GM12891 (cell line): ENCODE measurements at regions not wholly inside any gene's neighbourhood (a gene's known extent, or its start where the extent isn't known, plus 50 kb on each side); places are given as distances from the start of the nearest gene placed in this dataset.
"Not testable (repeated sequence)": the region's sequence is repeated elsewhere in the genome, so short reads cannot be mapped to it uniquely, and the experiment has no call there.

Experiments used
- DNase-seq: peaks from one replicate; pipeline ENCODE4 v3.0.0; 2011; ENCODE audit warnings: low spot score; ENCODE audit not compliant: insufficient read length
- FAIRE-seq: peaks from 2 replicates; lab custom pipeline; 2011; peaks lifted over from hg19 to GRCh38; lab: Jason Lieb, UNC
- PAX5 ChIP-seq: IDR thresholded peaks from 2 replicates; pipeline ENCODE4 v1.6.1; 2011; ENCODE audit warnings: low read length, moderate library complexity, mild to moderate bottlenecking; ENCODE audit not compliant: insufficient read depth, severe bottlenecking
- POLR2A ChIP-seq: IDR thresholded peaks from 2 replicates; pipeline ENCODE4 v1.6.1; 2011; ENCODE audit warnings: low read depth, low read length, control low read depth
- POLR2AphosphoS5 ChIP-seq: IDR thresholded peaks from 2 replicates; pipeline ENCODE4 v1.6.1; 2011; ENCODE audit warnings: low read depth, low read length, control low read depth
- POU2F2 ChIP-seq: IDR thresholded peaks from 2 replicates; pipeline ENCODE4 v1.6.1; 2011; ENCODE audit warnings: low read depth, mild to moderate bottlenecking, control low read depth, low read length, moderate library complexity
- SPI1 ChIP-seq: IDR thresholded peaks from 2 replicates; pipeline ENCODE4 v1.6.1; 2011; ENCODE audit warnings: low read depth, low read length, control low read depth
- TAF1 ChIP-seq: IDR thresholded peaks from 2 replicates; pipeline ENCODE4 v1.6.1; 2011; ENCODE audit warnings: low read depth, low read length, control low read depth

DNA sequence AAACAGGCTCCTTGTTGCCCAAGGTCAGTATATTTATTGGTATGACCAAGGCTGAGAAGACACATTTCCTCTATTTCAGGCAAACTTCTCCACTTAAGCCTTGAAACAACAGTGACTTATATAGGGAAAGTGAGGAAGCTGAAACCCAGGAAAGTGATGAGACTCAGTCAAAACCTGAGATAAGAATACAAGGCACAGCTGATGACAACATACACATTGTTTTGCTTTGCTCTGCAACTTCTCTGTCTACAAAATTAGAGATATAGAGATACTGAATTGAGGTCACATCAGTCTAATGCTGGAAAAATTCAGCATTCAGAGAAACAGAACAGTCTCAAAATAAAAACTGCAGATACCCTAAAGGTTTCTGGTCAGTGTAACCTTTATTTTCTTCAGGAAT, 586.1 kb downstream of the DNAH5 start:
- FAIRE-seq (no peak), DNase-seq (no peak)
- TF ChIP-seq POLR2AphosphoS5 (no peak), PAX5 (no peak), POLR2A (no peak), SPI1 (no peak), POU2F2 (no peak), TAF1 (no peak)

- FAIRE-seq (no peak), DNase-seq (no peak)
- TF ChIP-seq PAX5 (no peak), POU2F2 (no peak), SPI1 (no peak), POLR2A (no peak), TAF1 (no peak), POLR2AphosphoS5 (no peak)
Measured at GRCh38 chr5:13357929-13358328, 586.6 kb downstream of the DNAH5 start.

DNA sequence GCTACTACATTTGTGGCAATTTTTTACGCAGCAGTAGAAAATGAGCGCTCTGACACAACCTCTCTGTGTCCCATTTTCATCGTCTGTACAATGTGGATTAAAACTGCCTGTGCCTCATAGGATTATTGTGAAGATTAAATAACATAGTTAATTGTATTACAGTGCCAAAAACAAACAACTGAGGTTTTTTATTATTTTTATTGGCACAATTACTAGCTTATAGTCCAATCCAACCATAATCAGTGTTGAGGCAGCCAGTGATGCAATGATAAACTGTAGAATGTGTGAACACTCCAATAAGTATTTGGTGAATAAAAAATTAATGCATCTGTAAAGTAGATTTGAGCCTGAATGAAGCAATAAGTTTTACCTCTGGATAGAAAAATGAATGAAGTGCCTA, 588.3 kb downstream of the DNAH5 start:
- DNase-seq = no peak
- TF ChIP-seq PAX5 (no peak), POLR2AphosphoS5 (no peak), TAF1 (no peak), SPI1 (no peak), POLR2A (no peak), POU2F2 (no peak)
- FAIRE-seq = no peak

- no peak for TF ChIP-seq TAF1
- TF ChIP-seq PAX5 = no peak
- TF ChIP-seq SPI1 = no peak
- TF ChIP-seq POLR2A = no peak
- no peak for TF ChIP-seq POLR2AphosphoS5
- no peak for TF ChIP-seq POU2F2
- DNase-seq (no peak), FAIRE-seq (no peak)
Measured at GRCh38 chr5:13354611-13355010, 589.9 kb downstream of the DNAH5 start.

DNA sequence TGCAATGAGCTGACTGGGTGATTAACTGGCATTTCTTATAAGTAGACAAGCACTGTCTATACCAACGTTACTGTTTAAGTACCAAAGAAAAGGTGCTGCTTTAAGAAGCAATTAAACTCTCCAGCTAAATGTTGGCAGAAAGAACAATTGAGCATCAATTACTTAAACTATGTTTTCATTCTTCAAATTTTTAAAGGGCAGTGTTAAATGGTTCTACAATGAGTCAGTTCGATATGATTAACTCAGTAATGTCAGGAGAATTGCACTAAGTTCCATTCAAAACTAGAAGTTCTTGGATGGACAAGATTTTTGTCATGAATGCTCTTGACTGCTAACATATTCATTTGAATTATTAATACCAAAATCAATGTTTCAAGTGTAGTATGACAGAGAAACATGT, 593.7 kb downstream of the DNAH5 start:
- DNase-seq (no peak), FAIRE-seq (no peak)
- TF ChIP-seq TAF1 (no peak), SPI1 (no peak), POU2F2 (no peak), PAX5 (no peak), POLR2A (no peak), POLR2AphosphoS5 (no peak)

- FAIRE-seq = no peak
- no peak for DNase-seq
- TF ChIP-seq PAX5 = no peak
- TF ChIP-seq SPI1 = no peak
- no peak for TF ChIP-seq POLR2AphosphoS5
- TF ChIP-seq POLR2A = no peak
- TF ChIP-seq TAF1 = no peak
- TF ChIP-seq POU2F2 = no peak
Measured at GRCh38 chr5:13348568-13348967, 595.9 kb downstream of the DNAH5 start.

DNA sequence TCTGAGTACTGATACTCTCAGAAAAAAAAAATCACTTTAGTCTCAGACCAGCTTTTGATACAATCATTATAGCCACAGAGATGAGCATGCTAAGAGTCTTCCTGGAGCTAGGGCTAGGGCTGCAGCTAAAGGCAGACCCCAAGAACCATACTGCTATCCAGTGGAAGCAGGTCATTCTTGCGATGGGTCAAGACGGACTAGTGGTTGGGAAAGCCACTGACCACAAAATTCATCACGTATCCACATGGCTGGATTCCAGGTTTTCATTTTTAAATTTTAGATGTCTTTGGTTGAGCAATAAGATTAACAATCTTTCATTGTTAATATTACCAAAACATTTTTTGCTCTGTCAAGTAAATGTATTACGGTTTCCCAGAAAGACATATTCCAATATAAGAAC, 598.1 kb downstream of the DNAH5 start:
- TF ChIP-seq POLR2A (no peak), POU2F2 (no peak), TAF1 (no peak), SPI1 (no peak), POLR2AphosphoS5 (no peak), PAX5 (no peak)
- no peak for FAIRE-seq
- DNase-seq = no peak

DNA sequence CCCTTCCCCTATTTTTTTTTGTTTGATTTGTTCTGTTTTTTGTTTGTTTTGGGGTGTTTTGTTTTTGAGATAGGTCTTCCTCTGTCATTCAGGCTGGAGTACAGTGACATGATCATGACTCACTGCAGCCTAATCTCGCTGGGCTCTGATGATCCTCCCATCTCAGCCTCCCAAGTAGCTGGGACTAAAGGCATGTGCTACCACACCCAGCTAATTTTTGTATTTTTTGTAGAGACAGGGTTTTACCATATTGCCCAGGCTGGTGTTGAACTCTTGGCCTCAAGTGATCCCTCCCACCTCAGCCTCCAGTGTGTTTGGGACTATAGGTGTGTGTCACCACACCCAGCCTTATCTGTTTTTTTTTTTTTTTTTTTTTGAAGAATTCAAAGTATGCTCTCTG, 605.4 kb downstream of the DNAH5 start:
- FAIRE-seq (no peak), DNase-seq (no peak)
- TF ChIP-seq POU2F2 = no peak
- TF ChIP-seq TAF1 = no peak
- TF ChIP-seq PAX5 = no peak
- no peak for TF ChIP-seq POLR2A
- TF ChIP-seq POLR2AphosphoS5 = no peak
- no peak for TF ChIP-seq SPI1

DNA sequence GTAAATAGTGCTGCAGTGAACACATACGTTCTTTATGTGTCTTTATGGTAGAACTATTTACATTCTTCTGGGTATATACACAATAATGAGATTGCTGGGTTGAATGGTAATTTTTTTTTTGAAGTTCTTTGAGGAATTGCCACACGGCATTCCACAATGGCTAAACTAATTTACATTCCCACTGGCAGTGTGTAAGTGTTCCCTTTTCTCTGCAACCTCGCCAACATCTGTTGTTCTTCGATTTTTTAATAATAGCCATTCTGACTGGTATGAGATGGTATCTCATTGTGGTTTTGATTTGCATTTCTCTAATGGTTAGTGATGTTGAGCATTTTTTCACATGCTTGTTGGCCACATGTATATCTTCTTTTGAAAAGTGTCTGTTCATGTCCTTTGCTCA, 609.5 kb downstream of the DNAH5 start:
- DNase-seq, FAIRE-seq: not testable (repeated sequence)

DNA sequence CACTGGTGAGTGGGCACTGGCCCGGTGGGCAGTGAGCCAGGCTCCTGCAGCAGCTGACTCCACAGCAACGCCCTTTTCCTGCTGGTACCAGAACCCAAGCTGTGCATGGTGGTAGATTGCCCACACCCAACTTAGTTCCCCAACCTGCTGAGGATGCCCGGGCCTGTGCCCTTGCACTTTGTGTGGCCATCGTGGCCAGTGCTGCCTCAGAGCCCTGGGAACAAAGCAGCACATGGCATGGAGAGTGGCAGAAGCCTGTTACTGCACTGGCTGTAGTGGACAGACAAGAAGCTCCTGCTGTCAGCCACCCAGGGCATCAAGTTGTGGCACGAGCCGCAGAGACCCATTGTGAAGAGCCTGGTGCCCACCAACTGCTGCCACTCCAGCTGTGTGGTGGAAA, 612.9 kb downstream of the DNAH5 start:
- FAIRE-seq = no peak
- no peak for DNase-seq
- no peak for TF ChIP-seq TAF1
- TF ChIP-seq POLR2A = no peak
- no peak for TF ChIP-seq PAX5
- no peak for TF ChIP-seq POU2F2
- TF ChIP-seq POLR2AphosphoS5 = no peak
- TF ChIP-seq SPI1 = no peak

DNA sequence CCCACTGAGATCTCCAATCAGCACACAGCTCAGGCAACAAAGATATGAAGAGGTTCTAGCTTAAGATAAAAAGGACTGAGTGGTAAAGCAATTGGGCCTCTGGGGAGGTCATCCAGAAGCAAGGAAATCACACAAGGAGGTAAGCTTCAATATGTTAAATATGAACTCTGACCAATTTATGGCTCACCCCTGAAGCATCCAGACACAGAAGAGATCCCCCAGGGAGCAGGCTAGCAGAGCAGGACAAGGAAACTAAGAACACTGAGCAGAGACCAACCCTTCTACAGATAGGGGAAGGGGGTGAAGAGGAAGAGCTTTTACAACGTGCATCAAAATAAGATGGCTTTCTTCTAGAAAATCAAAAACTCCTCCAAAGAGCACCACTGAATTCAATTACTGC, 616.2 kb downstream of the DNAH5 start:
- no peak for TF ChIP-seq POLR2AphosphoS5
- DNase-seq (no peak), FAIRE-seq (no peak)
